RCC 7860 (cell line): ENCODE measurements at regions not wholly inside any gene's neighbourhood (a gene's known extent, or its start where the extent isn't known, plus 50 kb on each side); places are given as distances from the start of the nearest gene placed in this dataset.
"Not testable (repeated sequence)": the region's sequence is repeated elsewhere in the genome, so short reads cannot be mapped to it uniquely, and the experiment has no call there.

Experiments
- DNase-seq: peaks from one replicate; pipeline ENCODE4 v3.0.0-alpha.2; 2015; ENCODE audit warnings: low spot score
- FAIRE-seq: peaks from 2 replicates; lab custom pipeline; 2012; peaks lifted over from hg19 to GRCh38; lab: Jason Lieb, UNC

DNA sequence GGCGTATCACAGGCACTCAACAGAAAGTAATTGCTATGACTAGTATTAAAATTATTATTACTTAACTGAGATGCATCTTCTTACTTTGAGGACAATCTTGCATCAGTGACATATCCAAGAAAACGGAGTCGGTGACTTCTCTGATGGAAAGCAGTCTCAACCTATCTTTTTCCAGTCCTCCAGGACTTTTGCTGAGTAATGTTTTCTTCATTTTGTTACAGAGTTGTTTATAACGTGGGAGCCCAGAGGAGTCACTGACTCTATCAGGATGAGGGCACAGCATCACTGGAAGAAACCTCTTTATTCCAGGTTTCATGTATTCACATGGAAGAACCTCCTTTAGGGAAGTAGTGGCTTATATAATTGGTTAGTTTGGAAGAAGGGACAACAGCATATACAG lies 51.5 kb upstream of the MELK start:
- no peak for DNase-seq
- FAIRE-seq = no peak

DNA sequence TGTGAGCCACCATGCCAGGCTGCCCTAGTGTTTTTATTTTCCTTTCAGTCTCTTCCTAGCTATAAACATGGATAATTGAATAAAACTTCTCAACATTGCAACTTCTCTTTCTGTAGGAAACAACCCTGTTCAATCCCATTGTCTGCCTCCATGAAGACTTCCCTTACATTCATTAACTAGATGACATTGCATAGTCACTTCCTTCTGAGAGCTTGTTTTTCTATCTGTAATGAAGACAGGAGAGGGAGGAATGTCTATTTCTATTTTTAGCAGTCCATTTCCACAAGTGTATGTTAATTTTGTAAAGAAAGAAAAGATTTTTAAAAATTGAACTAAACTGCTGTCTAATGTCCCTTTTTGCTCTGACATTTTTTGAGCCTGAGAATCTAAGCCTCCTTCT lies 55.6 kb upstream of the MELK start:
- no peak for DNase-seq
- FAIRE-seq = no peak

DNA sequence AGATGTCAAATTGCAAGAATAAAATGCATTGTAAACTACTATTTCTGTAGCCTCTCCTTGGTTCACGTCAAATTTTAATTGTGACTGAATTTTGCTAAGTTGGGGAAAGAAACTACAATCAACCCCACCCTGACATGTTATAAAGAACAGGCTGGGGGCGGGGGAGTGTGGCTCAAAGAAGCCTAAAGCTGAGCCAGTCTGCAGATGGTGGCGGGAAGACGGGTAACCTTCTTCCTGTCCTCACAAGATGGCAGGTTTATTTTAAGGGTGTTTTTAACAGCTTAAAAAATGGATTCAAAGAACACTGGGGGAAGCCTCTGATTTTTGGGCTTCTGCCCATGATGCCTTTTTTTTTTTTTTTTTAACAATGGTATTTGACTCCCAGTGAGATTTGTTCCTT lies 68.5 kb upstream of the MELK start:
- DNase-seq = no peak
- no peak for FAIRE-seq

DNA sequence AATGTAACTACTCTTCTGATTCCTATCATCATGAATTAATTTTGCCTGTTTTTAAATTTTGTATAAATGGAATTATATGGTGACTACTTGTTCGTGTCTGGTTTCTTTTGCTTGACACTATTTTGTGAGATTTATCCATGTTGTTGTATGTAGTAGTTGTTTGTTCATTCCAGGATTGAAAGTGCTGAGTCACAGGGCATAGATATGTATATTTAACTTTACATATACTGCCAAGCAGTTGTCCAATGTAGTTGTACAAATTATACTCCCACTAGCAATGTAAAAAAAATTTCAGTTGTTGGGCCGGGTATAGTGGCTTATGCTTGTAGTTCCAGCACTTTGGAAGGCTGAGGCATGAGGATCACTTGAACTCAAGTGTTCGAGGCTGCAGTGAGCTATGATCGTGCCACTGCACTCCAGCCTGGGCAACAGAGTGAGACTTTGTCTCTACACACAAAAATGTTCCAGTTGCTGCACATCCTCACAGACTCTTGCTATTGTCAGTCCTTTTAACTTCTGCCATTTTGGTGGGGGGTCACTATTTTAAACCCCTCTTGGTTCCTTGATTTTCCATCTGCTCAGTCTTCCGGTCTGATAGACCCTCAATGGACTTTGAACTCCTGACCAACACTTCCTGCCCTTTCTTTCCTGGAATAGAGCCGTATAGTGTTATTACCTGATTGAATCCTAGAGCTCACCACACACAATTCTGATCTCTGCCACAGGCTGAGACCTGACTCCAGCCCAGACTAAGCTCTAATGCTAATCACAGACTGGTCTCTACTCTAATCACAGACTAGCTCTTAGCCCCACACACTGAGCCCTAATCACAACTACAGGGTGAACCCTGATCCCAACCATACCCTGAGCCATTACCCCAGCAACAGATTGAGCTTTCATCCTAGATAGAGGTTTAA lies 69.3 kb upstream of the MELK start:
- no peak for DNase-seq
- no peak for FAIRE-seq

DNA sequence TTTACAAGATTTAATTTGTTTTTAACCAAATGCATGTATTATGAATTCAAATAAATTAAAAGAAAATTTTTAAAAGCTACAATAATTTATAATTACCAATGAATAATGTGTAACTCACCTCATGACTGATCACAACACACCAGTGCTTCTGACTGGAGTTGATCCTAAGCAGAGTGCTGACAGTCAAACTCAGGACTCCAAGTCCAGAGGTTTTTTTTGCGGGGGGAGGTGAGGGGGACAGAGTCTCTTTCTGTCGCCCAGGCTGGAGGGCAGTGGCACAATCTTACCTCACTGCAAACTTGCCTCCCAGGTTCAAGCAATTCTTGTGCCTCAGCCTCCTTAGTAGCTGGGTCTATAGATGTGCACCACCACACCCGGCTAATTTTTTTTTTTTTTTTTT lies 71.0 kb upstream of the MELK start:
- DNase-seq (no peak), FAIRE-seq (no peak)

DNA sequence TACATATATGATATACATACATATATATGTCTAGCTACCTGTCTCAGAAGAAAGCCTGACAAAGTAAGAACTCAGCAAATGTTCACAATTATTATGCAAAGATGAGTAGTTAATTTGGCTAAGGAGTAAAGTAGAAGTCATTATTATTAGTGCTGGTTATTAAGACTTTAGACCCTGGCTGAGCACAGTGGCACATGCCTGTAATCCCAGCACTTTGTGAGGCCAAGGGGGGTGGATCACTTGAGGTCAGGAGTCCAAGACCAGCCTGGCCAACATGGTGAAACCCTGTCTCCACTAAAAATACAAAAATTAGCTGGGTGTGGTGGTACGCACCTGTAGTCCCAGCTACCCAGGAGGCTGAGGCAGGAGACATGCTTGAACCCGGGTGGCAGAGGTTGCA lies 71.8 kb upstream of the MELK start:
- FAIRE-seq, DNase-seq: not testable (repeated sequence)

DNA sequence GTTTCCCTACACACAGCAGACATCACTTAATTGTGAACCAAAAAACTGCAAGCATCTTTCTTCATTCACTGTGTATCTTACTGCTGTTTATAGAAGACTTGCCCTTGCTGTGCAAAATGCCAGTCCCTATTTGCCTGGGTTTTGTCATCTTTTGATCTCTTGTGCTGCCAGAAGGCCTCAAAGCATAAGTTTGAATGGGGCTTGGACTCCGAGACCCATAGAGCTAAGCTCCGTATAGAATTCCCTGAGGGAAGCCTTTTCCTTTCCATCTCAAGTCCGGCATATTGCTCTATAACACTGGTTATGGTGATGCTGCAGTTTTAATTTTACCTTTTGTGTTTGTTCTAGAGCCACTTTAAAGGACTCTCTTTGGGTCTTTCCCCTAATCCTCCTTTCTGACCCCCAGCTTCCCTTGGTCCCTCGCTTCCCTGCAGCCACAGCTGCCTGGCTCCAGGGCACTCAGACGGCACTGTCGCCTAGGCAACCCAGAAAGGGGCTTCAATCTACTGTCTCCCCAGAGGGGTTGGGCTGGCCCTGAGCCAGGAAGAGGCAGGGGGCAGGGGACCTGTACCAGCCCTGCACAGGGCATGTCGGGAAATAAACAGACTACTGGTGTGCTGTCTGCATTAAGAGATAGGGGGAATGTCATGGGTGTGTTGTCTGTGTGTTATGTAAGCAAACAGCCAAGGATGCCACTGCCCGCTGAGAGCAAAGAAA lies 73.4 kb upstream of the MELK start:
- DNase-seq = no peak
- no peak for FAIRE-seq

DNA sequence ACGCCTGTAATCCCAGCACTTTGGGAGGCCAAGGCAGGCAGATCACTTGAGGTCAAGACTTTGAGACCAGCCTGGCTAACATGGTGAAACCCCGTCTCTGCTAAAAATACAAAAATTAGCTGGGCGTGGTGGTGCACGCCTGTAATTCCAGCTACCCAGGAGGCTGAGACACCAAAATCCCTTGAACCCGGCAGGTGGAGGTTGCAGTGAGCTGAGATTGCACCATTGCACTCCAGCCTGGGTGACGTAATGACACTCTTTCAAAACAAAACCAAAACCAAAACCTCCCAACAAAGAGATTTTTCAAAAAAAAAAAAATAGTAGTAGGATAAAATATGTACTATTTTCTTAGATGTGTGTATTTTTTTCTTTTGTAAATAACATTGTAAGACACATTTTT lies 79.1 kb upstream of the MELK start:
- DNase-seq, FAIRE-seq: not testable (repeated sequence)

DNA sequence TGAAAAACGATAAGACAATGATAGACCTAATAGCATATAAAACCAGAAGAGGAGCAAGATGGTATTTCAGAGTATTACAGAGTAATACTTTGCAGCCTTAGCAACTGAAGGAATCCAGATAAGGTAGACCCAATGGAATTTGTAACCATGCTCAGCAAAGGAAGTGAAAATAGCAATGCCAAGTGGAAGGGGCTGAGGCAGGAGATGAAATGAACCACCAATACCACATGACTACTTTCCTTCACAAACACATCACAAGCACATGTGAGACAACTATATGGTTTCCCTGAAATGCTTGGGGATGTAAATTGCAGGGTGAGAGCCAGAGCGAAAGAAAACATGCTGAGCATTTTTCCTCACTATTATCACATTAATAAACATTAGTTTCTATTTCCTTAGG lies 79.8 kb upstream of the MELK start:
- no peak for DNase-seq
- no peak for FAIRE-seq

DNA sequence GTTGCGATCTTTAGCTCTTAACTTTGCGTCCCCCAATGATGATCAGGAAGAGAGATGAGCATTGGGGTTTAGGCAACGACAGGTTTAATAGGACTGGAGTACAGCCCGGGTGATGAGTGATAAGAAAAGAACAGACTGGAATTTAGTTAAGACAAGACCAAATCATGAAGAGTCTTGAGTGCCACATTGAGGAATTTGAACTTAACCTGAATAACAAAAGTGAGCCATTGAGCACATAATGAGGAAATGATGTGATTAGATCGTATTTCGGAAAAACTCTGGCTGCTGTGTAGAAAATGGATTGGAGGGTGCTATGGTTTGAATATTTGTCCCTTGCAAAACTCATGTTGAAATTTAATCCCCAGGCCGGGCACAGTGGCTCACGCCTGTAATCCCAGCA lies 83.2 kb upstream of the MELK start:
- FAIRE-seq (no peak), DNase-seq (no peak)

DNA sequence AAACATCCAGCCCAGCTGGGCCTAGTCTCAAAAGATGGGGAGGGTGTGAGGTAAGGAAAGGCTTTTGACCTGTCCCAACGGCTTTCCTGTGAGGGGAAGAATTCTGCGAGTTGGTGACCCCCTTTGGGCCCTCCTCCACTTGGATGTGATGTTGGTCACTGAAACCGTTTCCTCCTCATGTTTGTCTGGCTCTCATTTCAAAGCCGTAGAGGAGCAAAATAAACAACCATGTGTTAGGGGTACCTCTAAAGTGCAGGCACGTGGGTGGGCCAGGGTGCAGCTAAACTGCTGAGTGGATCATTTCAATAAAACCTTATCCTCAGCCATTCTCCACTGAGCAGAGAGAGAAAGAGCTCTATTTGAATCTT lies 84.3 kb upstream of the MELK start:
- FAIRE-seq (no peak), DNase-seq (no peak)

DNA sequence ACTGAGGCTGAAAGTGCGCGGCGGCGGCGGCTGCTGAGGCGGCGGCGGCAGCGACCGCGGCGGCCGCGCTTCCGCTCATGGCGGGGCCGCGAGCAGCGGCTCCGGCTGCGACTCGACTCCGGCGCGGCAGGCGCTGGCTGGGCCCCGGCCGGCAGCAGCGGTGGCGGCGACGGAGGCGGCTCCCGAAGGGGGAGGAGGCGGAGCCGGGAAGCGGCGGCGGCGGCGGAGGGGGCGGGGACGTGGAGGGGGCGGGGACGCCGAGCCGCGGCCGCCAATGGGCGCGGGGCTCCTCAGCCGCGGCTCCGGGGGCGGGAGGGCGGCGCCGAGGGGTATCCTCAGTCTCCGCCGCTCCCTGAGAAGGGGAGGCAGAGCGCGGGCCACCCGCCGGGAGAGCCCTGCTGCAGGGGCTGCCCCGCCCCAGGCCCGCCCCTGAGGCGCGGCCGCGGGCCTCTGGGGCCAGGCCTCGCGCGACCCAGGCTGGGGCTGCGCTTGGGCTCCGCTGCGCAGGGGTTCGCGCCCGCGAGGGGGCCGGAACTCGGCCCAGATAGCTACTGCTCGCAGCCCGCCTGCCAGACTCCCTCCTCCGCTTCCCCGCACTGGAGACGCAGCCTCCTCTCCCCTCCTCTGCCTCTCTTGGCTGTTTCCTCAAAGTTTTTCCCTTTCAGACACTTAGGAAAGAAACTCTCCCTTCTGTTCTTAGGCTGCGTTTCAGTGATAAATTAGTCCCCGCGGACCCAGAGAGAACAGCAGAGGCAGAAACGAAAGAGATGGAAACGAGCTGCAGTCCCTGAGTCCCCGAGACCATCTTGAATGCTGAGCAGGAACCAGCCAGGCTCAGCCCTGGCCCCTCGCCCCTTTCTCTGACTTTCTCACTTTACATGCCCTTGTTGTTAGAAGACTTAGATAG lies 85.0 kb upstream of the MELK start:
- DNase-seq (peak; percentile 77), FAIRE-seq (no peak)

DNA sequence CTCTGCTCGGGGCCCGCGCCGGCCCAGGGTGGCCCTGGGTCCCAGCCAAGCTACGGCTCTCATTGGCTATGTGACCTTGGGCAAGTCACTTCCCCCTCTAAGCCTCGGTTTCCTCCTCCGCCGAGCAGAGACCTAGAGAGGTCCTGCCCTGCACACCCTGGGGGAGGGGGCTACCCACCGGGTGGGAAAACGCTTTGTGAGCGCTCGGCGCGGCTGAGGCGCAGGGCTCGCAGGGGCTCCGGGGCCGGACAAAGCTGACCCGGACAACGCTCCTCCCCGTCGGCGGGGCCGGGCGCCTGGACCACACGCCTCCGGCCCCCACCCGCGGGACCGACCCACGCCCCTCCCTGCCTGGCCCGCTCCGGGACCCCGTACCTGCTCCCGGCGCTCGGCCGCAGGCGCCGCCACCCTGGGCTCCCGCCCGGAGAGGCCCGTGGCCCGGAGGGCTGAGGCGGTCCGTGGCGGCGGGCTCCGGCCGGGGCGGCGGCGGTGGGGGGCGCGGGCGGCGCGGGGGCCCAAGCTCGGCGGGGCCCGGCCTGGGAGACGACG lies 85.7 kb upstream of the MELK start:
- FAIRE-seq (no peak), DNase-seq (peak; percentile 20)

DNA sequence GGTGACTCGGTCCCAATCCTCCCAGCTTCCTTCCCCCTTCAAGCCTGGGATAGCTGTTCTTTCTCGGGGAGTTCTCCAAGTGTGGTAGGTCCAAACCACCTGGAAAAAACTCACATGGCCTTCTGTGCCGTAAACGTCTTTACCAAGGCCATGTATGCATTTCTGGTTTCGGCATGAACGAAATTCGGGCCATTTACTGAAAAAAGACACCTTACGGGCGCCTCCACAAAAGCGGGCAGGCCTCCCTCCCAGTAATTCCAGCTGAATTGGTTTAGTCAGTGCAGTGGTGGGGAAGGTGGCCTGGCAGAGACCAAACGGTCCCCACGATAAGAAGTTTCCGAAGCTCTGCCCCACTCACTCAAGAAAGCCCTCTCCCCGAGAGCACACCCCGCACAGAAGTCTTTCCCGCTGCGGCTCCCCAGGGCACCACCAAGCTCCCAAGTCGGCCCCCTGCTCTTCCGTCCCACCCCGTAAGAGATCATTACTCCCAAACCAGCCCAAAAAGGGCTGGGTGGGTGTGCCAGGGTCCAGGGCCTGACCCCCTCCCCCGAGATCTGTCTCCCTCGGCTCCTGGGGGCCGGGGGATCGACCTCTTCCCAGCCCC lies 86.3 kb upstream of the MELK start:
- DNase-seq = no peak
- FAIRE-seq = no peak

DNA sequence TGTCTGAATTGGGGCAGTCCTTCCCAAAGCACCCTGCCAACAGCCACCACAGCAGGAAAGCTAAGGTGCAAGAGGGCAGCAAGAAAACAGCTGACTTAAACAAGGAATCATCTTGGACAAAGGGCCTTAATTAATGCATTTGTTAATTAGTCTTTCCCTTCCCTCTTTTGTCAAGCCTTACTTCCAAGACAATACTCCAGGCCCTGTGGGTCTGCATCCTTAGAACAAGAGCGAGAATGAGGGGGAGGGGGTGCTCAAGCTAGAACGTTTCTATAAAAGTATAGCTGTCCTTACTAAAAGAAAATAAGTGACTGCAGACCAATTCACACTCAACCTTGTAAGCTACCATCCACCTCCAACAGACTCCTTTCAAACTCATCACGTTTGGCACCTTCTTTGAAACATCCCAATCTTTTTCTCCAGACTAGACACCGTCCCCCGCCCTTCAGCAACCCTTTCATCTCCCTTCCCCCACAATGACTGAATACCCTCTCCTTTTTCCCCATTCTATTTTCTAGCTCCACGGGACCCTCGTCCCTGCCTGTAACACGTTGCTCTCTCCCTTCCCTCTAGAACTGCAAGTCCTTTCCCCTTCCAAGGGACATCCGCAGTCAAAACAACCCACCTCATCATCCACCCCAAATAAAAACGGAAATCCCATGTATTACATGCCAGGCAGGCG lies 85.7 kb upstream of the RNF38 start:
- no peak for DNase-seq
- no peak for FAIRE-seq

DNA sequence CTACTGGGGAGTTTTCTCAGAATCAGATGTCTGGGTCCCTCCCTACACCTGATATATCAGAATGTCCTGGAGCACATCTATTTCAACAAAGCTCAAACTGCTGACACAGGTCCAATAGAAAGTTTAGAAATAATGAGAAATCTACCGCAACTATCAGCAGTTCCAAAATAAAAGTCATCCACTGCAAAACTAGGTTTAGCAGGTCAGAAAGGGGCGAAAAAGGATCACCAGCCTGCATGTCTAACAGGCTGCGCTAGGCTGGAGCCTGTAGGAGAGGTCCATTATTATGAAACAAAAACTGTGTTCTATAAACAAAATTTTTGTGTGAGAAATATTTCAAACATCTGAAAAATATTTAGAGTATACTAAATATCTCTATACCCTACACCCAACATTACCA lies 84.1 kb upstream of the RNF38 start:
- FAIRE-seq = no peak
- DNase-seq = no peak

DNA sequence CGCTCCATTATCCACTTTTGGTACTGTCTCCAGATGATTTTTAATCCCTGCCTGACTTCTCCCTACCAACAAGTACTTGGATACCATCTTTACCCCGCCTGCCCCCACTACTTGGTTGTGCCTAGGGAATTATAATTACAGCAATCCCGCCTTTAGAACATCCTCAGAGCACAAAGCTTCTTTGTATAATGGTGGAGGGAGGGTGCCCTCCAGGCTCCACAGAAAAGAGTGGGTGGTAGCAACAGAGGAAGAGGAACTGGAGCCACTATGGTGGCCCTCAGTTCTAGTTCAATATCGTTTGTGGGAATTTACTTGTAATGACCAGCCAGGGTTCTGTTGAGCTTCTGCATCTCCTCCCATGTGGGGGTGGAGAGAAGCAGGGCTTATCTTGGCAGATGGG lies 79.0 kb upstream of the RNF38 start:
- no peak for DNase-seq
- FAIRE-seq = no peak

DNA sequence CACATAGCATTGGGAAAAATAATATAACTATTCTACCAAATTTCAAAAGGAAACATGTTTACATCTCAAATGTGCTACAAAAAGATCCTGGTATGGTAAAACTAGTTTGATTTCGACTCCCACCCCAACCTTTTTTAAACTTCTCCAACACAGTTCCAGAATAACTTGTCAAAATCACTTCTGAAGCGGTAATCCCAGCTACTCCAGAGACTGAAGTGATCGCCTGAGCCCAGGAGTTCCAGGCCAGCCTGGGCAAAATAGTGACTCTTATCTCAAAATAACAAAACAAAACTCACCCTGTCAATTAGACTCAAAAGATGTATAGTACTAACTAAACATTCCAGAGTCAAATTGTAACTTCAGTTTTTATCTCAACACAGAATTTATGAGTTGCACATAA lies 71.3 kb upstream of the RNF38 start:
- no peak for DNase-seq
- no peak for FAIRE-seq

DNA sequence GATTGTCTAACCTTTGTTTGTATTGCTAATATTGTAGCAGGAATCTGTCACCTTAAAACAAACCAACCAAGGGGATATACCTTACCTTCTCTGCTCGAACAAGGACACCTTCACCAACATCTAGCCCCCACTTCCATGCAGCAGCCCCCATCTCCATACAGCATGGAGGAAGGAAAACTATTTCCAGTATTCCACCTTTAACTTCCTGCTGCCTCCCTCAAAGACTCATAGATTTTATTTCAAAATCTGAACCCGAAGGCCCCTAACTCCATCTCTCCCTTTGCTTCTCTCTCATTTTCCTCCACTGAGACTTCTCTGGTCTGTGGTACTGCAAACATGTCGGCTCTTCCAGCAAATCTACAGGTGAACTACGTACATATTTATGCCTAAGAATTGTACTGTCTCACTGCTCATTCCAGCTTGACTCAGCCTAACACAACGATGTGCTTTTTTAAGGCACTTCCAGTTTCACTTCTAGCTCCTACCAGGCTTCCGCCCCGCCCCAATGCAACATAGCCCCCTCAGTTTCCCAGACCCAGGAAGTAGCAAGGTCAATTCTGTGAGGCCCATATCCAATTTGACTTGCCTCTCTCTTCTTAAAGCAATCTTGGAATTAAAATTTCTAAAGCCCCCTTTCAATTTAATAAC lies 70.7 kb upstream of the RNF38 start:
- FAIRE-seq (peak; percentile 63), DNase-seq (peak; percentile 55)

DNA sequence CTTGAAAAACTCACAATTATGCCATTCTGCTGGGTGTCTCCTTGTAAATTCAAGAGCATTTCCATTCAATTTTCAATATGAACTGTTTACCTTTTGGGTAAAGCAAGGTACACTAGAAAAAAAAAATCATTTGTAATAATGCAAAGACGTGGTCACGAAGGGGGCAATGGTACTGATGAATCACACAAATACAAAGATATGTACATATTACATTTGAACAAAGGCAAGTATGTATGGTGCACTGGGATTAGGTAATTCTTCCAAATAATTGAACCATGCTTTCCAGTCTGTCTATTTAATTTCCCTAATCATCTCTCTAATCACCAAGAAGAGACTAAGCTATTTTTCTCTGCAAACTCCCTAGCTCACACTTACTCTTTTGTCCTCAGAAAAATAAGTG lies 63.4 kb upstream of the RNF38 start:
- no peak for DNase-seq
- no peak for FAIRE-seq
